ENCODE measurements at regions not wholly inside any gene's neighbourhood (a gene's known extent, or its start where the extent isn't known, plus 50 kb on each side); places are given as distances from the start of the nearest gene placed in this dataset.
"Not testable (repeated sequence)": the region's sequence is repeated elsewhere in the genome, so short reads cannot be mapped to it uniquely, and the experiment has no call there.

- not testable (repeated sequence) for TF ChIP-seq CTCF, POLR2A (IDR thresholded peaks at IDR 0.05)
These were observed 1652.9 kb upstream of the PCDH10 start for GRCh38 chr4:131496211-131496610.

All from testis (tissue), 2 donors.